Left lung (tissue), 4 donors: ENCODE measurements at regions not wholly inside any gene's neighbourhood (a gene's known extent, or its start where the extent isn't known, plus 50 kb on each side); places are given as distances from the start of the nearest gene placed in this dataset.

Experiments used
- ATAC-seq: fragments of 200-7000 bp; cut with Tn5 transposase; one replicate; pipeline ENCODE4 v1.9.1; 2020; ENCODE audit warnings: moderate library complexity
- DNase-seq, 4 donors: peaks; one replicate each; pipeline ENCODE4 v3.0.0-alpha.2; 2013 to 2020
- H3K27ac ChIP-seq, 2 donors: fragments of 200-600 bp; sonication (generic) in 1 of 2; one replicate each; pipeline versions ENCODE4 v1.5.0 to v1.8.0; 2020 to 2021
- H3K27me3 ChIP-seq, 2 donors: fragments of 200-600 bp; sonication (generic) in 1 of 2; one replicate each; pipeline versions ENCODE4 v1.5.0 to v1.8.0; 2020 to 2021
- H3K36me3 ChIP-seq, 2 donors: fragments of 200-600 bp; sonication (generic) in 1 of 2; one replicate each; pipeline versions ENCODE4 v1.5.0 to v1.8.0; 2020 to 2021
- H3K4me1 ChIP-seq, 2 donors: fragments of 200-600 bp; one replicate each; pipeline ENCODE4 v1.8.0; 2021
- H3K4me3 ChIP-seq, 2 donors: fragments of 200-600 bp; sonication (generic) in 1 of 2; one replicate each; pipeline versions ENCODE4 v1.5.0 to v1.8.0; 2020 to 2021; ENCODE audit warnings: mild to moderate bottlenecking in 1 of 2
- H3K9me3 ChIP-seq, 2 donors: fragments of 200-600 bp; sonication (generic) in 1 of 2; one replicate each; pipeline versions ENCODE4 v1.5.0 to v1.8.0; 2020 to 2021
- intact Hi-C, 2 donors: fragments of 100-400 bp; cut with DNase I; formaldehyde crosslinking; loops; one replicate each; pipeline versions ENCODE4 v1.11.2 to v1.14.2; 2022
- TF ChIP-seq, protein P1 (sequence below), 2 donors: fragments of 200-600 bp; sonication (generic) in 1 of 2; IDR thresholded peaks; one replicate each; pipeline versions ENCODE4 v1.5.0 to v1.8.0; 2021; ENCODE audit warnings: antibody characterized with exemption in 2 of 2
- donor health status: DM: no; HTN: yes; CAD: no.
- donor health status: DM: no; HTN: no; CAD: no.

DNA sequence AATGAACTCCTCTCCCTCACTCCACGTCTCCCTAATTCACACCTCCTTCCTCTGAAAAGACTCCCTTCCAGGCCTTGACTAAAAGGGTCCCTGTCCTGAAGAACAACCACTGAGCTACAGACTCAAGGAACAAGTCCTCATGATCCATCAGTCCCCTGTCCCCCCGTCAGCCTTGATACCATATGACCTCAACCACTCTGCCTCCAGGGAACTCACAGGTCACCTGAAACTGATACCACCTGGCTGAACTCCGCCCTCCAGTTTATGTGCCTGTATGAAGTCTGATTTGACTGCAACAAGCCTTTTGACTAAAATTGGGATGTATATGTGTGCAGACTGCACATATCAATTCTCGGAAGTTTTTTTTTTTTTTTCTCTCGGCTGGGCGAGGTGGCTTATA lies 88.7 kb downstream of the UGCG start:
- DNase-seq (no peak), ATAC-seq (no peak)
- H3K36me3 ChIP-seq, result no peaks in the 10 kb centered on the region
- no peaks in the 10 kb centered on the region for H3K9me3 ChIP-seq
- H3K27me3 ChIP-seq, result no peaks in the 10 kb centered on the region
- TF ChIP-seq, protein P1, sequence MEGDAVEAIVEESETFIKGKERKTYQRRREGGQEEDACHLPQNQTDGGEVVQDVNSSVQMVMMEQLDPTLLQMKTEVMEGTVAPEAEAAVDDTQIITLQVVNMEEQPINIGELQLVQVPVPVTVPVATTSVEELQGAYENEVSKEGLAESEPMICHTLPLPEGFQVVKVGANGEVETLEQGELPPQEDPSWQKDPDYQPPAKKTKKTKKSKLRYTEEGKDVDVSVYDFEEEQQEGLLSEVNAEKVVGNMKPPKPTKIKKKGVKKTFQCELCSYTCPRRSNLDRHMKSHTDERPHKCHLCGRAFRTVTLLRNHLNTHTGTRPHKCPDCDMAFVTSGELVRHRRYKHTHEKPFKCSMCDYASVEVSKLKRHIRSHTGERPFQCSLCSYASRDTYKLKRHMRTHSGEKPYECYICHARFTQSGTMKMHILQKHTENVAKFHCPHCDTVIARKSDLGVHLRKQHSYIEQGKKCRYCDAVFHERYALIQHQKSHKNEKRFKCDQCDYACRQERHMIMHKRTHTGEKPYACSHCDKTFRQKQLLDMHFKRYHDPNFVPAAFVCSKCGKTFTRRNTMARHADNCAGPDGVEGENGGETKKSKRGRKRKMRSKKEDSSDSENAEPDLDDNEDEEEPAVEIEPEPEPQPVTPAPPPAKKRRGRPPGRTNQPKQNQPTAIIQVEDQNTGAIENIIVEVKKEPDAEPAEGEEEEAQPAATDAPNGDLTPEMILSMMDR (IDR thresholded peaks at IDR 0.05), result no peak
- no peak overlapping the region for H3K27ac ChIP-seq
- intact Hi-C loops, result no loop called here
- H3K4me3 ChIP-seq, result no peak overlapping the region
- peaks cover 0 to 12% of the 10 kb centered on the region in 2 donors for H3K4me1 ChIP-seq

DNA sequence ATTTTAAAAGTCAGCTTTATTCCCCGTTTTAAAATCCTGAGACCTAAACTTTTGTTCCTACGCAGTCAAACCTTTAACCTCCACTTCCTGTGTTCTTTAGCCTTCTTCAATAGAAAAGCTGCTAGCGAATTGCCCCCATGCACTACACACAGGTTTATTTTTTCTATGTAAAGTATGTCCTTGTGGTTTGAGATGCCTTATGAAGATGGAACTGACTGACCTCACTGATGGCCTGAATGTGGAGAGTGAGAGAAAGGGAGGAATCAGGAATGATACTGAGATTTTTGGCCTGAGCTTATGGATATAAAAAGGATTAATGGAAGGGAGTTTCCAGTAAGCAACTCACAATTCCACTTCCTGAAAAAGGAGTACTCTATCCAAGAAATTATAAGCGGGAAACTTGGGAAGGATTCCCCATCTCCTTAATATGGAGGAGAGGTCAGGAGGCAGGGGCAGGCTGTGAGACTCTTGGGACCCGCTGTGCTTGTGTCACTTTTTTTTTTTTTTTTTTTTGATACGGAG lies 89.5 kb downstream of the UGCG start:
- Histone ChIP-seq H3K9me3 (peaks cover 0 to 4% of the 10 kb centered on the region in 2 donors), H3K36me3 (no peaks in the 10 kb centered on the region), H3K27me3 (no peaks in the 10 kb centered on the region), H3K4me1 (peaks cover 0 to 12% of the 10 kb centered on the region in 2 donors), H3K27ac (no peak overlapping the region), H3K4me3 (no peak overlapping the region)
- TF ChIP-seq, protein P1 (IDR thresholded peaks at IDR 0.05), result no peak
- ATAC-seq, result peak; percentile 18
- no peak for DNase-seq
- intact Hi-C loops, result no loop called here
